Cardiac fibroblast (primary cell): ENCODE measurements at regions not wholly inside any gene's neighbourhood (a gene's known extent, or its start where the extent isn't known, plus 50 kb on each side); places are given as distances from the start of the nearest gene placed in this dataset.
A peak's percentile ranks its signal among the peaks of the same experiment; 100 is the strongest.

Source experiments
- DNase-seq, 2 donors: peaks; one replicate each; pipeline versions ENCODE4 v3.0.0 to v3.0.0-alpha.2; 2010; ENCODE audit warnings: low read depth in 2 of 2
- H3K4me3 ChIP-seq, 2 donors: replicated peaks in 1 of 2; 1 replicate in 1 of 2; 2 replicates in 1 of 2; pipeline ENCODE4 v1.5.1; 2011; ENCODE audit warnings: low read depth in 2 of 2, low read length in 2 of 2, mild to moderate bottlenecking in 2 of 2, moderate library complexity in 1 of 2
- TF ChIP-seq, protein P1 (sequence below): IDR thresholded peaks from one replicate; pipeline ENCODE4 v1.5.1; 2011; ENCODE audit warnings: low read depth, mild to moderate bottlenecking, low read length, inconsistent platforms

GRCh38 chr2:187949859-187950258 lies 341.8 kb upstream of the GULP1 start:
- H3K4me3 ChIP-seq = no peak overlapping the region
- TF ChIP-seq, protein P1, sequence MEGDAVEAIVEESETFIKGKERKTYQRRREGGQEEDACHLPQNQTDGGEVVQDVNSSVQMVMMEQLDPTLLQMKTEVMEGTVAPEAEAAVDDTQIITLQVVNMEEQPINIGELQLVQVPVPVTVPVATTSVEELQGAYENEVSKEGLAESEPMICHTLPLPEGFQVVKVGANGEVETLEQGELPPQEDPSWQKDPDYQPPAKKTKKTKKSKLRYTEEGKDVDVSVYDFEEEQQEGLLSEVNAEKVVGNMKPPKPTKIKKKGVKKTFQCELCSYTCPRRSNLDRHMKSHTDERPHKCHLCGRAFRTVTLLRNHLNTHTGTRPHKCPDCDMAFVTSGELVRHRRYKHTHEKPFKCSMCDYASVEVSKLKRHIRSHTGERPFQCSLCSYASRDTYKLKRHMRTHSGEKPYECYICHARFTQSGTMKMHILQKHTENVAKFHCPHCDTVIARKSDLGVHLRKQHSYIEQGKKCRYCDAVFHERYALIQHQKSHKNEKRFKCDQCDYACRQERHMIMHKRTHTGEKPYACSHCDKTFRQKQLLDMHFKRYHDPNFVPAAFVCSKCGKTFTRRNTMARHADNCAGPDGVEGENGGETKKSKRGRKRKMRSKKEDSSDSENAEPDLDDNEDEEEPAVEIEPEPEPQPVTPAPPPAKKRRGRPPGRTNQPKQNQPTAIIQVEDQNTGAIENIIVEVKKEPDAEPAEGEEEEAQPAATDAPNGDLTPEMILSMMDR = no peak
- DNase-seq = no peak

DNA sequence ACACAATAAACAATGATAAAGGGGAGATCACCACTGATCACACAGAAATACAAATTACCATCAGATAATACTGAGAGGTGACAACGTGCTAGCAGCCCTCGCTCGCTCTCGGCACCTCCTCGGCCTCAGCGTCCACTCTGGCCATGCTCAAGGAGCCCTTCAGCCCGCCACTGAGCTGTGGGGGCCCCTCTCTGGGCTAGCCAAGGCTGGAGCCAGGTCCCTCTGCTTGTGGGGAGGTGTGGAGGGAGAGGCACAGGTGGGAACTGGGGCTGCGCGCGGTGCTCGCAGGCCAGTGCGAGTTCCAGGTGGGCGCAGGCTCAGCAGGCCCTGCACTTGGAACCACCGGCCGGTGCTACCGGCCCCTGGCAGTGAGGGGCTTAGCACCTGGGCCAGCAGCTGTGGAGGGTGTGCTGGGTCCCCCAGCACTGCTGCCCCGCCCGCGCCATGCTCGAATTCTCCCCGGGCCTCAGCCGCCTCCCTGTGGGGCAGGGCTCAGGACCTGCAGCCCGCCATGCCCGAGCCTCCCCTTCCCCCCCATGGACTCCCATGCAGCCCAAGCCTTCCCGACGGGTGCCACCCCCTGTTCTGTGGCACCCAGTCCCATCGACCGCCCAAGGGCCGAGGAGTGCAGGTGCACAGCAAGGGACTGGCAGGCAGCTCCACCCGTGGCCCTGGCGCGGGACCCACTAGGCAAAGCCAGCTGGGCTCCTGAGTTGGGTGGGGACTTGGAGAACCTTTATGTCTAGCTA lies 340.0 kb upstream of the GULP1 start:
- H3K4me3 ChIP-seq = no peak overlapping the region
- TF ChIP-seq, protein P1 = no peak
- DNase-seq = no peak

DNA sequence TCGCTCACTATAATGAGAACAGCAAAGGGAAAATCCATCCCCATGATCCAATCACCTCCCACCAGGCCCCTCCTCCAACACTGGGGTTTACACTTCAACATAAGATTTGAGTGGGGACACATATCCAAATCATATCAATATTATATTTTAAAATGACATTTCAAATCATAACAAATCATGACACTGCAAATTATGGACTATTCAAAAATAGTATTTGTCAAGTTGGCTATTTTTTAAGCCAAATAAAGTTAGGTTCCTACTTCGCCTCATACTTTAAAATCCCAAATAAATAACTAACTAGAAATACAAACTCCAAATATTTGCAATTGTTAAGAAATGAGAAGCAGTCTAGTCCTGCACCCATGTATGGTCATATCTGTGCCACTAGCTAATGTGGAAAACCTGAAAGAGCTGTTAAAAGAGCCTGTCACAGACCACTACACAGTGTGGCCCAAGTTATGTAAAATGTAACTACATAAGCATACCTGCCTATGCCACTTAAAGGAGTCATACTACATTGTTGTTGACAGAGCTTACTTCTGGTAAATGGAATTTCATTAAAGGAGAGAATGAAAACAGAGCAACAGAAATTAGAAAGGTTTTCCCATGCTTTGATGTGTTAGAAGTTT lies 334.7 kb upstream of the GULP1 start:
- no peak for DNase-seq
- H3K4me3 ChIP-seq = no peak overlapping the region
- TF ChIP-seq, protein P1 = no peak

GRCh38 chr2:187959821-187960220 lies 331.9 kb upstream of the GULP1 start:
- DNase-seq = peak in 1 of 2 donors; percentile 42
- TF ChIP-seq, protein P1 = no peak
- H3K4me3 ChIP-seq = no peak overlapping the region

GRCh38 chr2:187962538-187962937 lies 329.1 kb upstream of the GULP1 start:
- H3K4me3 ChIP-seq = no peak overlapping the region
- DNase-seq = no peak
- TF ChIP-seq, protein P1 = no peak

GRCh38 chr2:187964746-187965145 lies 326.9 kb upstream of the GULP1 start:
- H3K4me3 ChIP-seq = no peak overlapping the region
- TF ChIP-seq, protein P1 = no peak
- peak in 1 of 2 donors; percentile 75 for DNase-seq
